Caco-2 (cell line): ENCODE measurements at regions not wholly inside any gene's neighbourhood (a gene's known extent, or its start where the extent isn't known, plus 50 kb on each side); places are given as distances from the start of the nearest gene placed in this dataset.

ENCODE experiments used
- BruUV-seq: library from RNA; stranded (reverse); fragments of 400-500 nt; replicated peaks from 2 replicates; lab custom pipeline; 2021; lab: Mats Ljungman, UMichigan
- CTCF ChIA-PET: fragments of 300-600 bp; sonication (Branson Sonifier 250); formaldehyde crosslinking; loops from one replicate; lab custom pipeline; 2022; ENCODE audit warnings: antibody characterized with exemption; lab: Charles Lee
- POLR2A ChIA-PET: fragments of 300-600 bp; sonication (Branson Sonifier 250); formaldehyde crosslinking; loops from one replicate; lab custom pipeline; 2022; ENCODE audit warnings: antibody characterized with exemption; lab: Charles Lee
- DNase-seq, 2 experiments: peaks; one replicate each; pipeline versions ENCODE4 v3.0.0 to v3.0.0-alpha.2; 2020 to 2022
- H3K27me3 ChIP-seq: replicated peaks from 2 replicates; pipeline ENCODE4 v1.6.0; 2011; ENCODE audit warnings: low read length; ENCODE audit not compliant: control insufficient read depth, insufficient read depth
- H3K36me3 ChIP-seq: 2 replicates; pipeline ENCODE4 v1.5.1; 2011; ENCODE audit warnings: low read length; ENCODE audit not compliant: control insufficient read depth, insufficient read depth
- H3K4me1 ChIP-seq: fragments of 250-450 bp; sonication (Bioruptor Pico); 2 replicates; pipeline ENCODE4 v1.5.1; 2020; ENCODE audit warnings: mild to moderate bottlenecking
- H3K4me3 ChIP-seq: 2 replicates; pipeline ENCODE4 v1.5.1; 2011; ENCODE audit warnings: low read depth, mild to moderate bottlenecking, control low read depth, low read length
- H3K9me3 ChIP-seq: fragments of 250-450 bp; sonication (Bioruptor Pico); 2 replicates; pipeline ENCODE4 v1.5.1; 2020; ENCODE audit warnings: mild to moderate bottlenecking, moderate library complexity
- H3K27ac Mint-ChIP-seq: one replicate; pipeline ENCODE4 v1.8.0; 2022; ENCODE audit warnings: mixed read lengths; ENCODE audit not compliant: unreplicated experiment
- H3K27me3 Mint-ChIP-seq: one replicate; pipeline ENCODE4 v1.8.0; 2022; ENCODE audit warnings: mixed read lengths; ENCODE audit not compliant: insufficient read depth, unreplicated experiment
- H3K36me3 Mint-ChIP-seq: one replicate; pipeline ENCODE4 v1.8.0; 2022; ENCODE audit warnings: mild to moderate bottlenecking, mixed read lengths; ENCODE audit not compliant: insufficient read depth, unreplicated experiment
- H3K4me1 Mint-ChIP-seq: one replicate; pipeline ENCODE4 v1.8.0; 2022; ENCODE audit warnings: low read depth, mixed read lengths; ENCODE audit not compliant: unreplicated experiment
- H3K4me3 Mint-ChIP-seq: one replicate; pipeline ENCODE4 v1.8.0; 2022; ENCODE audit warnings: mild to moderate bottlenecking, moderate library complexity, mixed read lengths; ENCODE audit not compliant: unreplicated experiment
- H3K9me3 Mint-ChIP-seq: one replicate; pipeline ENCODE4 v1.8.0; 2022; ENCODE audit warnings: mixed read lengths; ENCODE audit not compliant: unreplicated experiment
- intact Hi-C: fragments of 100-400 bp; cut with micrococcal nuclease; formaldehyde crosslinking; loops from one replicate; pipeline ENCODE4 v1.10.0; 2022; ENCODE audit not compliant: unreplicated experiment
- TF ChIP-seq, protein P1 (sequence below), 2 experiments: fragments of 200-600 bp in 1 of 2; IDR thresholded peaks; 1 replicate in 1 of 2; 2 replicates in 1 of 2; pipeline versions ENCODE4 v1.5.1 to v1.8.0; 2011 to 2022; ENCODE audit warnings: antibody characterized with exemption in 1 of 2, control low read depth in 1 of 2, inconsistent platforms in 1 of 2, low read depth in 1 of 2, low read length in 1 of 2, mild to moderate bottlenecking in 1 of 2, moderate library complexity in 1 of 2; ENCODE audit not compliant: insufficient read depth in 1 of 2, severe bottlenecking in 1 of 2, unreplicated experiment in 1 of 2

DNA sequence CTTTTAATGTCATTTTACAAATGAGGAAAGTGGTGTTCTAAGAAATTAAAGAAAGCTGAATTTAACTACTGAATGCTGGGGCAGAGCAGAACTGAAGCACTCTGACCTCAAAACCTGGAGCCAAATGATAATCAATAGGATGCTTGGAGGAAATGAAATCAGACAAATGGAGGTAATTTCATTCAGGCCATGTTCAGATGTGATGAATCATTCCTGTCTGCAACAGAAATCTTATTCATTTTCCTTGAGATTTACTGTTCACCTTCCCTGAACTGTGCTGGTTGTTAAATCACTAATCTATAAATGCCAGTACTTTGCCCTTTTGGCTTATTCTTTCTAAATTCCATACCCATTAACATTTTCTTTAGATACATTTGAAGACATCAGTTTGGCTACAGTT lies 85.6 kb upstream of the SNX7 start:
- H3K4me3 Mint-ChIP-seq = no peak overlapping the region
- intact Hi-C loops = no loop called here
- no TSS peak for BruUV-seq
- no peaks in the 10 kb centered on the region for H3K9me3 Mint-ChIP-seq
- no peaks in the 10 kb centered on the region for H3K4me1 ChIP-seq
- TF ChIP-seq, protein P1, sequence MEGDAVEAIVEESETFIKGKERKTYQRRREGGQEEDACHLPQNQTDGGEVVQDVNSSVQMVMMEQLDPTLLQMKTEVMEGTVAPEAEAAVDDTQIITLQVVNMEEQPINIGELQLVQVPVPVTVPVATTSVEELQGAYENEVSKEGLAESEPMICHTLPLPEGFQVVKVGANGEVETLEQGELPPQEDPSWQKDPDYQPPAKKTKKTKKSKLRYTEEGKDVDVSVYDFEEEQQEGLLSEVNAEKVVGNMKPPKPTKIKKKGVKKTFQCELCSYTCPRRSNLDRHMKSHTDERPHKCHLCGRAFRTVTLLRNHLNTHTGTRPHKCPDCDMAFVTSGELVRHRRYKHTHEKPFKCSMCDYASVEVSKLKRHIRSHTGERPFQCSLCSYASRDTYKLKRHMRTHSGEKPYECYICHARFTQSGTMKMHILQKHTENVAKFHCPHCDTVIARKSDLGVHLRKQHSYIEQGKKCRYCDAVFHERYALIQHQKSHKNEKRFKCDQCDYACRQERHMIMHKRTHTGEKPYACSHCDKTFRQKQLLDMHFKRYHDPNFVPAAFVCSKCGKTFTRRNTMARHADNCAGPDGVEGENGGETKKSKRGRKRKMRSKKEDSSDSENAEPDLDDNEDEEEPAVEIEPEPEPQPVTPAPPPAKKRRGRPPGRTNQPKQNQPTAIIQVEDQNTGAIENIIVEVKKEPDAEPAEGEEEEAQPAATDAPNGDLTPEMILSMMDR (IDR thresholded peaks at IDR 0.05; ENCODE audit: insufficient read depth in 1 of 2, low read depth in 1 of 2, low read length in 1 of 2, severe bottlenecking in 1 of 2, unreplicated experiment in 1 of 2) = no peak
- no peaks in the 10 kb centered on the region for H3K36me3 ChIP-seq
- no peaks in the 10 kb centered on the region for H3K4me1 Mint-ChIP-seq
- H3K4me3 ChIP-seq = no peak overlapping the region
- no peak overlapping the region for H3K27ac Mint-ChIP-seq
- no peaks in the 10 kb centered on the region for H3K9me3 ChIP-seq
- no peaks in the 10 kb centered on the region for H3K36me3 Mint-ChIP-seq
- no peaks in the 10 kb centered on the region for H3K27me3 ChIP-seq
- no peaks in the 10 kb centered on the region for H3K27me3 Mint-ChIP-seq
- DNase-seq = no peak
- ChIA-PET CTCF (no interaction called here), POLR2A (no interaction called here)

DNA sequence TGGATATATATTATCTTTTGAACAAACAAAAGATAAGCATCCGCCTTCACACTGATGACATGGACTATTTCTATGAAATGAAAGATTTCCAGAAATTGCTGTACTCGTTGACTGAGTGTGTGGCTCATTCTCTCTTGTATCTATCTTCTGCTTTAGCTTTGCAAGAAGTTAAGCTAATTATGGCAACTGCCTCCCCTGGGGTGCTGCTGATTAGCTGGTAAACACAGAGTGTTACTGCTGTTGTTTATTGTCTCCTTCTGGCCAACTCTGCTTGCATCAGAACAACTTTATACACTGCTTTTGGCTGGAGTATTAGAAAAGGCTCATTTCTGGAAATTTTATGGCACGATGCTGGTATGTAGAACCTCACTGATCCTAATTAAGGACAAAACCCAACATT lies 95.6 kb upstream of the SNX7 start:
- CTCF ChIA-PET = no interaction called here
- no peak overlapping the region for H3K27ac Mint-ChIP-seq
- BruUV-seq = no TSS peak

DNA sequence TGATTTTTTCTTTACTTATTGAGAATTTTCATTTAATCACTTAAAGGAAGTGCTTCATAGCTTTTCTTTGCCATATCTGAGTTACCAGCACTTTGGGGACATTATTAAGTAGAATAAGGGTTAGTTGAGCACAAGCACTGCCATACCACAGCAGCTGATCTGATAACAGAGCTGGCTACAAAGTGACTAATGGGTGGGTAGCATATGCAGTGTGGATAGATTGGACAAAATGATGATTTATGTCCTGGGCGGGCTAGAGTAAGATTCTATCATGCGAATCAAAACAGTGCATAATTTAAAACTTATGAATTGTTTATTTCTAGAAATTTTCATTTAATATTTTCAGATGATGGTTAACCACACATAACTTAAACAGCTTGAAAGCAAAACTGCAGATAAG lies 102.2 kb upstream of the SNX7 start:
- H3K27me3 Mint-ChIP-seq = peaks cover 3% of the 10 kb centered on the region
- intact Hi-C loops = loop anchor here (10.0 kb wide), 1 partner anchor 176 kb away; no protein-coding TSS in a partner anchor
- no peak overlapping the region for H3K4me3 ChIP-seq
- DNase-seq = no peak
- H3K36me3 ChIP-seq = no peaks in the 10 kb centered on the region
- BruUV-seq = no TSS peak
- no peaks in the 10 kb centered on the region for H3K36me3 Mint-ChIP-seq
- peaks cover 18% of the 10 kb centered on the region for H3K9me3 Mint-ChIP-seq
- no peaks in the 10 kb centered on the region for H3K4me1 Mint-ChIP-seq
- ChIA-PET CTCF (no interaction called here), POLR2A (no interaction called here)
- TF ChIP-seq, protein P1 (IDR thresholded peaks at IDR 0.05; ENCODE audit: insufficient read depth in 1 of 2, low read depth in 1 of 2, low read length in 1 of 2, severe bottlenecking in 1 of 2, unreplicated experiment in 1 of 2) = no peak
- no peak overlapping the region for H3K27ac Mint-ChIP-seq
- no peak overlapping the region for H3K4me3 Mint-ChIP-seq
- H3K27me3 ChIP-seq = no peaks in the 10 kb centered on the region
- H3K9me3 ChIP-seq = no peaks in the 10 kb centered on the region
- no peaks in the 10 kb centered on the region for H3K4me1 ChIP-seq

More for the DNA sequence above, 95.6 kb upstream of the SNX7 start:
- Mint-ChIP-seq H3K27me3 (peaks cover 2% of the 10 kb centered on the region), H3K36me3 (no peaks in the 10 kb centered on the region), H3K9me3 (peaks cover 9% of the 10 kb centered on the region), H3K4me3 (no peak overlapping the region), H3K4me1 (no peaks in the 10 kb centered on the region)
- no peak for DNase-seq
- H3K9me3 ChIP-seq = no peaks in the 10 kb centered on the region
- H3K4me3 ChIP-seq = no peak overlapping the region
- intact Hi-C loops = no loop called here
- H3K27me3 ChIP-seq = no peaks in the 10 kb centered on the region
- POLR2A ChIA-PET = no interaction called here
- no peaks in the 10 kb centered on the region for H3K36me3 ChIP-seq
- TF ChIP-seq, protein P1 (IDR thresholded peaks at IDR 0.05; ENCODE audit: insufficient read depth in 1 of 2, low read depth in 1 of 2, low read length in 1 of 2, severe bottlenecking in 1 of 2, unreplicated experiment in 1 of 2) = no peak
- no peaks in the 10 kb centered on the region for H3K4me1 ChIP-seq
